ENCODE measurements at regions not wholly inside any gene's neighbourhood (a gene's known extent, or its start where the extent isn't known, plus 50 kb on each side); places are given as distances from the start of the nearest gene placed in this dataset.

GRCh38 chr2:41598161-41598894, 449.5 kb upstream of the PKDCC start:
- DNase-seq (ENCODE audit: low spot score): no peak
- no peak for TF ChIP-seq CTCF (IDR thresholded peaks at IDR 0.05; ENCODE audit: extremely low read depth, missing control alignments)

- no peak for TF ChIP-seq CTCF (IDR thresholded peaks at IDR 0.05; ENCODE audit: extremely low read depth, missing control alignments)
- no peak for DNase-seq (ENCODE audit: low spot score)
These were observed 447.4 kb upstream of the PKDCC start for GRCh38 chr2:41600460-41600859.

GRCh38 chr2:41602341-41602740, 445.5 kb upstream of the PKDCC start:
- DNase-seq (ENCODE audit: low spot score): no peak
- TF ChIP-seq CTCF (IDR thresholded peaks at IDR 0.05; ENCODE audit: extremely low read depth, missing control alignments): no peak

- DNase-seq (ENCODE audit: low spot score): no peak
- TF ChIP-seq CTCF (IDR thresholded peaks at IDR 0.05; ENCODE audit: extremely low read depth, missing control alignments): no peak
These were observed 442.5 kb upstream of the PKDCC start for GRCh38 chr2:41605311-41605710.

- no peak for TF ChIP-seq CTCF (IDR thresholded peaks at IDR 0.05; ENCODE audit: extremely low read depth, missing control alignments)
- DNase-seq (ENCODE audit: low spot score): no peak
These were observed 441.9 kb upstream of the PKDCC start for GRCh38 chr2:41605914-41606313.

- DNase-seq (ENCODE audit: low spot score): no peak
These were observed 437.2 kb upstream of the PKDCC start for GRCh38 chr2:41610501-41611190.

More at GRCh38 chr2:41610501-41611190, 437.2 kb upstream of the PKDCC start:
- TF ChIP-seq CTCF (IDR thresholded peaks at IDR 0.05; ENCODE audit: extremely low read depth, missing control alignments): no peak

All from GM20000 (cell line).